HG02943 (cell line): ENCODE measurements at regions not wholly inside any gene's neighbourhood (a gene's known extent, or its start where the extent isn't known, plus 50 kb on each side); places are given as distances from the start of the nearest gene placed in this dataset.

Experiments used
- ATAC-seq: cut with Tn5 transposase; IDR thresholded peaks from one replicate; pipeline ENCODE4 v1.9.1; 2021; ENCODE audit warnings: mild to moderate bottlenecking, low read depth, moderate library complexity; ENCODE audit not compliant: unreplicated experiment

- ATAC-seq: no peak
These were observed 873.1 kb downstream of the NSUN3 start for GRCh38 chr3:94935738-94936580.

- ATAC-seq: no peak
These were observed 875.1 kb downstream of the NSUN3 start for GRCh38 chr3:94937980-94938379.

GRCh38 chr3:94946683-94947082 lies 883.8 kb downstream of the NSUN3 start:
- no peak for ATAC-seq

GRCh38 chr3:94961423-94962100 lies 898.7 kb downstream of the NSUN3 start:
- ATAC-seq: no peak

GRCh38 chr3:94965867-94966475 lies 903.1 kb downstream of the NSUN3 start:
- ATAC-seq: no peak

- ATAC-seq: no peak
These were observed 904.3 kb downstream of the NSUN3 start for GRCh38 chr3:94967196-94967595.

- ATAC-seq: no peak
These were observed 905.7 kb downstream of the NSUN3 start for GRCh38 chr3:94968519-94968918.

GRCh38 chr3:94972066-94972465 lies 909.2 kb downstream of the NSUN3 start:
- no peak for ATAC-seq

- ATAC-seq: no peak
These were observed 915.2 kb downstream of the NSUN3 start for GRCh38 chr3:94978084-94978483.

- ATAC-seq: no peak
These were observed 922.9 kb downstream of the NSUN3 start for GRCh38 chr3:94985778-94986177.

GRCh38 chr3:94990952-94991705 lies 928.3 kb downstream of the NSUN3 start:
- ATAC-seq: no peak

GRCh38 chr3:94996743-94997142 lies 933.9 kb downstream of the NSUN3 start:
- ATAC-seq: no peak

GRCh38 chr3:95002438-95003046 lies 939.7 kb downstream of the NSUN3 start:
- no peak for ATAC-seq

GRCh38 chr3:95028688-95029087 lies 965.8 kb downstream of the NSUN3 start:
- ATAC-seq: no peak

GRCh38 chr3:95029644-95030043 lies 966.8 kb downstream of the NSUN3 start:
- no peak for ATAC-seq

- ATAC-seq: no peak
These were observed 973.7 kb downstream of the NSUN3 start for GRCh38 chr3:95036526-95037021.

GRCh38 chr3:95037097-95037496 lies 974.2 kb downstream of the NSUN3 start:
- ATAC-seq: no peak

- ATAC-seq: no peak
These were observed 975.1 kb downstream of the NSUN3 start for GRCh38 chr3:95037927-95038326.

- no peak for ATAC-seq
These were observed 981.2 kb downstream of the NSUN3 start for GRCh38 chr3:95044101-95044500.

- ATAC-seq: no peak
These were observed 985.7 kb downstream of the NSUN3 start for GRCh38 chr3:95048564-95048963.
